Brain microvascular endothelial cell (primary cell): ENCODE measurements at regions not wholly inside any gene's neighbourhood (a gene's known extent, or its start where the extent isn't known, plus 50 kb on each side); places are given as distances from the start of the nearest gene placed in this dataset.

ENCODE experiments used
- DNase-seq: peaks from one replicate; pipeline ENCODE4 v3.0.0-alpha.2; 2020
- H3K27ac ChIP-seq: fragments of 250-450 bp; sonication (Bioruptor Pico); 2 replicates; pipeline ENCODE4 v1.5.1; 2020; ENCODE audit warnings: mild to moderate bottlenecking, moderate library complexity
- H3K27me3 ChIP-seq: fragments of 250-450 bp; sonication (Bioruptor Pico); replicated peaks from 2 replicates; pipeline ENCODE4 v1.5.1; 2020; ENCODE audit warnings: mild to moderate bottlenecking
- H3K36me3 ChIP-seq: fragments of 250-450 bp; sonication (Bioruptor Pico); replicated peaks from 2 replicates; pipeline ENCODE4 v1.5.1; 2020; ENCODE audit warnings: mild to moderate bottlenecking
- H3K4me3 ChIP-seq: 2 replicates; pipeline ENCODE4 v1.5.1; 2011; ENCODE audit warnings: low read depth, mild to moderate bottlenecking, control low read depth, low read length, moderate library complexity
- in situ Hi-C: cut with HindIII; loops from 2 replicates; pipeline ENCODE4 v1.10.0; 2017; ENCODE audit warnings: low sequenced_read_pairs, low pct_ligation_motif_present
- TF ChIP-seq, protein P1 (sequence below): IDR thresholded peaks from 2 replicates; pipeline ENCODE4 v1.5.1; 2011; ENCODE audit warnings: low read depth, mild to moderate bottlenecking, moderate library complexity, low read length, control low read depth, inconsistent platforms; ENCODE audit errors: missing control alignments

DNA sequence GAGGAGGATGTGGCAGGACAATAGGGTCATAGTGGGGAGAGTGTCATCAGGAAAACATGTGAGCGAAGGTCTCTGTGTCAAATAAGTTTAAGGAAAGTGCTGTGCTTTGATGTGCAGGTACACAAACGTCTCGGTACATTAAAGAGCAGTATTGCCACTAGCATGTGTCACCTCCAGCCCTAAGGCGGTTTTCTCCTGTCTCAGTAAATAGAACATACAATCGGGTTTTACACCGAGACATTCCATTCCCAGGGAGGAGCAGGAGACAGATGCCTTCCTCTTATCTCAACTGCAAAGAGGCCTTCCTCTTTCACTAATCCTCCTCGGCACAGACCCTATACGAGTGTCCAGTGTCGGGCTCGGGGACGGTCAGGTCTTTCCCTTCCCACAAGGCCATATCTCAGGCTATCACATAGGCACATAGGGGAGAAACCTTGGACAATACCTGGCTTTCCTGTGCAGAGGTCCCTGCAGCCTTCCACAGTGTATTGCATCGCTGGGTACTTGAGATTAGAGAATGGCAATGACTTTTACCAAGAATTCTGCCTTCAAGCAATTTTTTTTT is 684.5 kb downstream of the PDHA2 start:
- DNase-seq = no peak
- Histone ChIP-seq H3K36me3 (no peaks in the 10 kb centered on the region), H3K4me3 (no peak overlapping the region), H3K27me3 (no peaks in the 10 kb centered on the region), H3K27ac (no peak overlapping the region)
- TF ChIP-seq, protein P1, sequence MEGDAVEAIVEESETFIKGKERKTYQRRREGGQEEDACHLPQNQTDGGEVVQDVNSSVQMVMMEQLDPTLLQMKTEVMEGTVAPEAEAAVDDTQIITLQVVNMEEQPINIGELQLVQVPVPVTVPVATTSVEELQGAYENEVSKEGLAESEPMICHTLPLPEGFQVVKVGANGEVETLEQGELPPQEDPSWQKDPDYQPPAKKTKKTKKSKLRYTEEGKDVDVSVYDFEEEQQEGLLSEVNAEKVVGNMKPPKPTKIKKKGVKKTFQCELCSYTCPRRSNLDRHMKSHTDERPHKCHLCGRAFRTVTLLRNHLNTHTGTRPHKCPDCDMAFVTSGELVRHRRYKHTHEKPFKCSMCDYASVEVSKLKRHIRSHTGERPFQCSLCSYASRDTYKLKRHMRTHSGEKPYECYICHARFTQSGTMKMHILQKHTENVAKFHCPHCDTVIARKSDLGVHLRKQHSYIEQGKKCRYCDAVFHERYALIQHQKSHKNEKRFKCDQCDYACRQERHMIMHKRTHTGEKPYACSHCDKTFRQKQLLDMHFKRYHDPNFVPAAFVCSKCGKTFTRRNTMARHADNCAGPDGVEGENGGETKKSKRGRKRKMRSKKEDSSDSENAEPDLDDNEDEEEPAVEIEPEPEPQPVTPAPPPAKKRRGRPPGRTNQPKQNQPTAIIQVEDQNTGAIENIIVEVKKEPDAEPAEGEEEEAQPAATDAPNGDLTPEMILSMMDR = no peak
- in situ Hi-C loops = no loop called here

DNA sequence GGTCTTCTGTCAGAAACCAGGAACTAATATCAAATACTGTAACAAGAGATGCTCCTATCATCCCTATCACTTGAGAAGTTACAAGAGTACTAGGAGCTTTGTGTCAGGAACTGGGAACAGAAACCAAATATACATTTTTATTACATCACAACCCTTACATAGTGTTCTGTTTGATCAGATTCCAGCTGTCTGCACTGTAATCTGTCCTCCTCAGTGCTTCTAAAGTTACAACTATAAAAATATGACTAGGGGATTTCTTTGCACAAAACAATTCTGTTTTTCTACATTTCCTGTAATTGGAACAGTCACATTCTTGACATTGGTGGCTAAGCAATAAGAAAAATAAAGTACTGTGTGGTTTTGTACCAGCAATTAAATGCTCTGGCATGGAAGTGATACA is 686.0 kb downstream of the PDHA2 start:
- Histone ChIP-seq H3K4me3 (no peak overlapping the region), H3K27ac (no peak overlapping the region), H3K27me3 (no peaks in the 10 kb centered on the region), H3K36me3 (no peaks in the 10 kb centered on the region)
- TF ChIP-seq, protein P1 = no peak
- in situ Hi-C loops = no loop called here
- peak; percentile 7 for DNase-seq

DNA sequence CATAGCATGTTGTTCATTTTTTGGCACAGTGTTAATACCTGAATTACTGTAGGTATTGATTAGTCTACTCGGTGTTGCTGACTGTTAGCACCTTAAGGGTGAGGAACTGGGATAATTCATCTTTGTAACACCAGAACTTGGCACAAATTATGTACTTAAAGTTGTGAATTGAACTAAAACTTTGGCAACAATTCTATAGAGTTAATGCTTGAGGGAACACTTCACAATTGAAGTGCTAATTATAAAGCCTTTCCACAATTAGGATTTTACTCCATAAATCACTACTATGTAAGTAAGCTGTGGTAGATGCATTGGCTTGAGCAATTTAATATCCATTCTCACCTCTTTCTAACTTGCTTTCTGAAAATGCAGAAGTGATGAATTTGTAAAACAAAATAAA is 686.7 kb downstream of the PDHA2 start:
- Histone ChIP-seq H3K36me3 (no peaks in the 10 kb centered on the region), H3K27ac (no peak overlapping the region), H3K4me3 (no peak overlapping the region), H3K27me3 (no peaks in the 10 kb centered on the region)
- no peak for DNase-seq
- in situ Hi-C loops = no loop called here
- TF ChIP-seq, protein P1 = no peak

DNA sequence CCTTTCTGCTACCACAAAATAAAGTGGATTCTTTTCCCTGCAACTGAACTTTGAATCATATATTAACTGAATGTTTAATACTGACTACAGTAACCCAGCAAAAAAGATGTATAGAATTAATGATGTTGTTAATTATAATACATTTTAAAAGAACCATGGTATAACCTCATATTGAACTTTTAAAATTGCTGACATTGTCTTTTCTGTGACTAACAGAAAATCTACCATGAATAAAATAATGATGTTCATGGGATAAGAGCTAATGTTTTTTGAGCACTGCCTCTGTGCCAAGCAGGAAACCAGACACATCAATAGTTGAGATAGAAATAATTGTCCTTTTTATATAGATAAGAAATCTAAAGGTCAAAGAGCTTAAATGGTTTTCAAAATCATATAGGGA is 691.9 kb downstream of the PDHA2 start:
- Histone ChIP-seq H3K4me3 (no peak overlapping the region), H3K27me3 (no peaks in the 10 kb centered on the region), H3K36me3 (no peaks in the 10 kb centered on the region), H3K27ac (no peak overlapping the region)
- TF ChIP-seq, protein P1 = no peak
- DNase-seq = no peak
- in situ Hi-C loops = no loop called here

DNA sequence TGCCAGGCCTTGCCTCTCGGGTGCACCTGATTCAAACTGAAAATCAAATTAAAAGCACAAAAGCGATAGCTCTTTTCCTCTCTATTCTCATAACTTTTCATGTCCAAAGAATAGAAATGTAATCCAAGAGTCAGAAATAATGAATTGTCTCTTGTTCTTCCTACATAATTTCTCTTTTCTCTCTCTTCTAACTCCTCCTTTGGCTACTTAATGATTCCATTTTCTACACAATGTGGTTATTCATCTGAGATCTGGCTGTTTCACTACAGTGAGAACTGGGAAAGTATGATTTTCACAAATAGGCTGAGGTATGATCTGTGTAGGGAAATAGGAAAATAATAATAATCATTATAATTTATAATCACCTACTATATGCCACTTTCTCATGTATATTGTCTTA is 703.5 kb downstream of the PDHA2 start:
- Histone ChIP-seq H3K27me3 (no peaks in the 10 kb centered on the region), H3K4me3 (no peak overlapping the region), H3K36me3 (no peaks in the 10 kb centered on the region), H3K27ac (no peak overlapping the region)
- TF ChIP-seq, protein P1 = no peak
- DNase-seq = no peak
- in situ Hi-C loops = no loop called here

DNA sequence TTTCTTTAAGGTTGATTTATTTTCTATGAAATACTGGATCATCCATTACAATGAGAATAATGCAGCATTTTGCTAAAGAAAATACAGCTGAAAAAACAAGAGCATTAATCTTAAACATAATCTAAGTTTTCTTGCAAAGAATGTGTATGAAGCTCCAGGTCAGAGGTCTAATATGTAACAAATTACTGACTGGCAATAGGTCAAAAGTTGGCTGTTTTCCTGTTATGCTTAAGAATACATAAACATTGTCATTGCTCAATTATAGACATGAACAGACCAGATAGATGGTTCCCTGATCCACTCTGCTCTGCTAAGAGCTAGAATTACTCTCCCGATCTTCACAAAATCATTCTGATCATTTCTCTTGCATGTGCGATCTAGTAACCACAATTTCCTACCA is 718.6 kb downstream of the PDHA2 start:
- DNase-seq = peak; percentile 1
- in situ Hi-C loops = no loop called here
- Histone ChIP-seq H3K27me3 (no peaks in the 10 kb centered on the region), H3K27ac (no peak overlapping the region), H3K36me3 (no peaks in the 10 kb centered on the region), H3K4me3 (no peak overlapping the region)
- TF ChIP-seq, protein P1 = no peak
